ENCODE measurements at regions not wholly inside any gene's neighbourhood (a gene's known extent, or its start where the extent isn't known, plus 50 kb on each side); places are given as distances from the start of the nearest gene placed in this dataset.

GRCh38 chr13:74646091-74646490 is 511.9 kb upstream of the KLF12 start:
- Histone ChIP-seq H3K4me2 (ENCODE audit: insufficient read depth, low read length) (no peak overlapping the region), H3K27me3 (ENCODE audit: control insufficient read depth in 2 of 2, insufficient read depth in 2 of 2, low read length in 2 of 2) (no peaks in the 10 kb centered on the region), H2AFZ (ENCODE audit: low read depth, low read length) (no peak overlapping the region), H3K27ac (ENCODE audit: extremely low read depth, low read depth, low read length) (no peak overlapping the region), H3K4me1 (replicated peaks in 1 of 2; ENCODE audit: control insufficient read depth in 2 of 2, insufficient read depth in 2 of 2, low read length in 2 of 2) (no peaks in the 10 kb centered on the region), H3K4me3 (no peak overlapping the region), H3K9me1 (ENCODE audit: control insufficient read depth, insufficient read depth, low read length) (no peaks in the 10 kb centered on the region), H3K9me3 (replicated peaks; ENCODE audit: control insufficient read depth, insufficient read depth, low read depth, low read length) (no peaks in the 10 kb centered on the region), H3K36me3 (ENCODE audit: control insufficient read depth, insufficient read depth, low read length) (no peaks in the 10 kb centered on the region), H4K20me1 (replicated peaks; ENCODE audit: control insufficient read depth, insufficient read depth, low read length) (no peaks in the 10 kb centered on the region), H3K9ac (ENCODE audit: insufficient read depth in 1 of 2, low read depth in 2 of 2, low read length in 2 of 2) (no peak overlapping the region), H3K79me2 (ENCODE audit: control insufficient read depth, insufficient read depth, low read length) (no peaks in the 10 kb centered on the region)
- FAIRE-seq (no peak), ATAC-seq (no peak), DNase-seq (ENCODE audit: extremely low read depth in 1 of 4, low spot score in 3 of 4) (no peak)
- in situ Hi-C loops (cut with MboI) = no loop called here
- ChIA-PET CTCF (ENCODE audit: low intra/inter-chr PET ratio) (no interaction called here), POLR2A (no interaction called here)
- TF ChIP-seq YBX1 (IDR thresholded peaks at IDR 0.05) (no peak), ZNF668 (CRISPR knock-in tag; IDR thresholded peaks at IDR 0.05) (no peak), ZFP36 (IDR thresholded peaks at IDR 0.05; ENCODE audit: low read depth, low read length, partially characterized antibody) (no peak), ETV5 (CRISPR knock-in tag; IDR thresholded peaks at IDR 0.05; ENCODE audit: low read depth) (no peak), ZNF263 (CRISPR knock-in tag; IDR thresholded peaks at IDR 0.05; ENCODE audit: borderline replicate concordance) (no peak), OTX1 (CRISPR knock-in tag; IDR thresholded peaks at IDR 0.05) (no peak), ZNF324 (CRISPR knock-in tag; IDR thresholded peaks at IDR 0.05) (no peak), TSC22D4 (tag; IDR thresholded peaks at IDR 0.05) (no peak), RREB1 (CRISPR knock-in tag; IDR thresholded peaks at IDR 0.05) (no peak)
- BruUV-seq (replicated peaks) = no TSS peak
- 0% methylated on average over 3 of the region's 3 CpGs for WGBS (ENCODE audit: insufficient coverage, low coverage, missing lambda C conversion rate)
- intact Hi-C loops (cut with micrococcal nuclease) = no loop called here

All from K562 (cell line).